ENCODE measurements at regions not wholly inside any gene's neighbourhood (a gene's known extent, or its start where the extent isn't known, plus 50 kb on each side); places are given as distances from the start of the nearest gene placed in this dataset.

- H4K20me1 ChIP-seq (replicated peaks; ENCODE audit: control insufficient read depth, insufficient read depth, low read length), result no peaks in the 10 kb centered on the region
- no peak for TF ChIP-seq MED1 (CRISPR knock-in tag; IDR thresholded peaks at IDR 0.05; ENCODE audit: borderline replicate concordance)
- TF ChIP-seq SAFB2 (IDR thresholded peaks at IDR 0.05; ENCODE audit: borderline replicate concordance, low read depth, low read length, severe bottlenecking), result no peak
- TF ChIP-seq CBX8 (IDR thresholded peaks at IDR 0.05; ENCODE audit: borderline replicate concordance, extremely low read depth, low read depth, low read length, poor library complexity, severe bottlenecking), result no peak
- no peak for TF ChIP-seq NFRKB (IDR thresholded peaks at IDR 0.05; ENCODE audit: low read depth)
- TF ChIP-seq ZMIZ1 (IDR thresholded peaks at IDR 0.05; ENCODE audit: low read depth in 2 of 2, low read length in 2 of 2), result no peak
- TF ChIP-seq ARHGAP35 (IDR thresholded peaks at IDR 0.05; ENCODE audit: partially characterized antibody), result no peak
- TF ChIP-seq HCFC1 (IDR thresholded peaks at IDR 0.05; ENCODE audit: low read depth, low read length), result no peak
- no peak for TF ChIP-seq NR2C2 (CRISPR knock-in tag; IDR thresholded peaks at IDR 0.05)
- no peak for TF ChIP-seq NR2C2 (tag; IDR thresholded peaks at IDR 0.05)
- TF ChIP-seq KDM4B (IDR thresholded peaks at IDR 0.05; ENCODE audit: borderline replicate concordance in 2 of 2, low read depth in 1 of 2), result no peak
- TF ChIP-seq RFX1 (IDR thresholded peaks at IDR 0.05), result no peak
- no peak for TF ChIP-seq PURB (CRISPR knock-in tag; IDR thresholded peaks at IDR 0.05; ENCODE audit: low read depth)
- no peak for TF ChIP-seq BCOR (IDR thresholded peaks at IDR 0.05)
- no peak for TF ChIP-seq MAFG (tag; conservative IDR thresholded peaks at IDR 0.05)
- TF ChIP-seq JUNB (CRISPR knock-in tag; conservative IDR thresholded peaks at IDR 0.05), result no peak
- in situ Hi-C loops (cut with MboI), result no loop called here
- no peaks in the 10 kb centered on the region; a peak in 1 of 5 replicates for H3K4me1 ChIP-seq (replicated peaks in 1 of 2; ENCODE audit: control insufficient read depth in 2 of 2, insufficient read depth in 2 of 2, low read length in 2 of 2)
- peaks cover 2 to 12% of the 10 kb centered on the region in 2 experiments; a peak in 4 of 5 replicates for H3K27me3 ChIP-seq (ENCODE audit: control insufficient read depth in 2 of 2, insufficient read depth in 2 of 2, low read length in 2 of 2)
- intact Hi-C loops (cut with micrococcal nuclease), result no loop called here
- no peak overlapping the region for H3K9ac ChIP-seq (ENCODE audit: insufficient read depth in 1 of 2, low read depth in 2 of 2, low read length in 2 of 2)
- WGBS (ENCODE audit: insufficient coverage, low coverage, missing lambda C conversion rate), result 2% methylated on average over 8 of the region's 12 CpGs
- ChIA-PET CTCF (ENCODE audit: low intra/inter-chr PET ratio) (no interaction called here), POLR2A (interaction anchor here (0.6 kb wide), 2 partner anchors 80 to 128 kb away, joined by 3 read pairs; no protein-coding TSS in a partner anchor)
- H3K36me3 ChIP-seq (ENCODE audit: control insufficient read depth, insufficient read depth, low read length), result no peaks in the 10 kb centered on the region
- no peak for DNase-seq (ENCODE audit: extremely low read depth in 1 of 4, low spot score in 3 of 4)
- H3K9me3 ChIP-seq (replicated peaks; ENCODE audit: control insufficient read depth, insufficient read depth, low read depth, low read length), result no peaks in the 10 kb centered on the region
- H3K27ac ChIP-seq (ENCODE audit: extremely low read depth, low read depth, low read length), result no peak overlapping the region
- FAIRE-seq, result no peak
- no peak overlapping the region for H2AFZ ChIP-seq (ENCODE audit: low read depth, low read length)
- H3K9me1 ChIP-seq (ENCODE audit: control insufficient read depth, insufficient read depth, low read length), result no peaks in the 10 kb centered on the region
- H3K4me3 ChIP-seq, result no peak overlapping the region
- H3K4me2 ChIP-seq (ENCODE audit: insufficient read depth, low read length), result no peak overlapping the region
- ATAC-seq, result no peak
- H3K79me2 ChIP-seq (ENCODE audit: control insufficient read depth, insufficient read depth, low read length), result no peaks in the 10 kb centered on the region
- no TSS peak for BruUV-seq (replicated peaks)
Observed at GRCh38 chr13:94829185-94829836, 117.0 kb upstream of the SOX21 start.

All from K562 (cell line).